DND-41 (cell line): ENCODE measurements at regions not wholly inside any gene's neighbourhood (a gene's known extent, or its start where the extent isn't known, plus 50 kb on each side); places are given as distances from the start of the nearest gene placed in this dataset.

Experiments used
- EZH2 ChIP-seq: IDR thresholded peaks from 3 replicates; pipeline ENCODE4 v1.6.1; 2012; ENCODE audit warnings: borderline replicate concordance, low read depth, mild to moderate bottlenecking, moderate library complexity, low read length, inconsistent platforms; ENCODE audit not compliant: severe bottlenecking
- TF ChIP-seq, protein P1 (sequence below): IDR thresholded peaks from 2 replicates; pipeline ENCODE4 v1.5.1; 2012; ENCODE audit warnings: borderline replicate concordance, low read length, moderate library complexity, mild to moderate bottlenecking; ENCODE audit not compliant: poor library complexity, severe bottlenecking; ENCODE audit errors: extremely low read depth

DNA sequence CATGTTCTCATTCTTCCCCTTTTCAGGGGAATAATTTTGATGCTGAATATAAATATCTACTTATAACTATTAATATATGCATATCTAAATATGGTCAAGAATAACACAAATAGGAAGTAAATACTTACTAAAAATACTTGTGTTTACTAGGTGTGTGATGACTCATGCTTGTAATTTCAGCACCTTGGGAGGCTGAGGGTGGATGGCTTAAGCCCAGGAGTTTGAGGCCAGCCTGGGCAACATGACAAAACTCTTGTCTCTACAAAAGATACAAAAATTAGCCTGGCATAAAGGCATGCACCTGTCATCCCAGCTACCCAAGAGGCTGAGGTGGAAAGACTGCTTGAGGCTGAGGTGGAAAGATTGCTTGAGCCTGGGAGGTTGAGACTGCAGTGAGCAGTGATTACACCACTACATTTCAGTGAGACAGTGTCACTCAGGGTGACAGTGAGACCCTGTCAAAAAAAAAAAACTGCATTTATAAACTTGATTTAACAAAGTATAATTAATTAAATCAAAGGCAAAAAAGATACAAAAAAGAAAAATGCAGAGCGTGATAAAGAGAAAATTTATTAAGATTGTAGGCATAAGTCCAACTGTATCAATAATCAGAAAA, 703.1 kb upstream of the VRK2 start:
- TF ChIP-seq, protein P1, sequence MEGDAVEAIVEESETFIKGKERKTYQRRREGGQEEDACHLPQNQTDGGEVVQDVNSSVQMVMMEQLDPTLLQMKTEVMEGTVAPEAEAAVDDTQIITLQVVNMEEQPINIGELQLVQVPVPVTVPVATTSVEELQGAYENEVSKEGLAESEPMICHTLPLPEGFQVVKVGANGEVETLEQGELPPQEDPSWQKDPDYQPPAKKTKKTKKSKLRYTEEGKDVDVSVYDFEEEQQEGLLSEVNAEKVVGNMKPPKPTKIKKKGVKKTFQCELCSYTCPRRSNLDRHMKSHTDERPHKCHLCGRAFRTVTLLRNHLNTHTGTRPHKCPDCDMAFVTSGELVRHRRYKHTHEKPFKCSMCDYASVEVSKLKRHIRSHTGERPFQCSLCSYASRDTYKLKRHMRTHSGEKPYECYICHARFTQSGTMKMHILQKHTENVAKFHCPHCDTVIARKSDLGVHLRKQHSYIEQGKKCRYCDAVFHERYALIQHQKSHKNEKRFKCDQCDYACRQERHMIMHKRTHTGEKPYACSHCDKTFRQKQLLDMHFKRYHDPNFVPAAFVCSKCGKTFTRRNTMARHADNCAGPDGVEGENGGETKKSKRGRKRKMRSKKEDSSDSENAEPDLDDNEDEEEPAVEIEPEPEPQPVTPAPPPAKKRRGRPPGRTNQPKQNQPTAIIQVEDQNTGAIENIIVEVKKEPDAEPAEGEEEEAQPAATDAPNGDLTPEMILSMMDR = no peak
- no peak for TF ChIP-seq EZH2
